Psoas muscle (tissue), 7 donors: ENCODE measurements at regions not wholly inside any gene's neighbourhood (a gene's known extent, or its start where the extent isn't known, plus 50 kb on each side); places are given as distances from the start of the nearest gene placed in this dataset.

Experiments
- ATAC-seq, 4 donors: fragments of 200-7000 bp; cut with Tn5 transposase; one replicate each; pipeline ENCODE4 v1.9.1; 2020; ENCODE audit warnings: moderate library complexity in 3 of 4, mild to moderate bottlenecking in 2 of 4
- DNase-seq, 2 donors: peaks; one replicate each; pipeline ENCODE4 v3.0.0-alpha.2; 2020
- H3K27ac ChIP-seq: fragments of 200-600 bp; one replicate; pipeline ENCODE4 v1.8.0; 2022
- H3K27me3 ChIP-seq, 3 donors: fragments of 200-600 bp in 1 of 3; one replicate each; pipeline versions ENCODE4 v1.6.1 to v1.8.0; 2013 to 2022; ENCODE audit warnings: low read length in 2 of 3, mild to moderate bottlenecking in 2 of 3, moderate library complexity in 1 of 3; ENCODE audit not compliant: insufficient read depth in 3 of 3
- H3K36me3 ChIP-seq, 2 donors: fragments of 200-600 bp in 1 of 2; one replicate each; pipeline versions ENCODE4 v1.6.1 to v1.8.0; 2013 to 2022; ENCODE audit warnings: low read depth in 1 of 2, mild to moderate bottlenecking in 1 of 2, moderate library complexity in 1 of 2; ENCODE audit not compliant: insufficient read depth in 1 of 2
- H3K4me1 ChIP-seq: fragments of 200-600 bp; one replicate; pipeline ENCODE4 v1.8.0; 2022
- H3K4me3 ChIP-seq: fragments of 200-600 bp; one replicate; pipeline ENCODE4 v1.8.0; 2022; ENCODE audit warnings: mild to moderate bottlenecking
- H3K9me3 ChIP-seq: fragments of 200-600 bp; one replicate; pipeline ENCODE4 v1.8.0; 2022
- CTCF ChIP-seq: fragments of 200-600 bp; IDR thresholded peaks from one replicate; pipeline ENCODE4 v1.8.0; 2022; ENCODE audit warnings: antibody characterized with exemption
- WGBS, 3 donors: extraction: QIAGEN DNeasy Blood & Tissue Kit; methylation state at CpG; one replicate each; pipeline versions ENCODE4 v1.1.6 to v1.1.7; 2013; 5-methylcytosine and 5-hydroxymethylcytosine counted together
- intact Hi-C, 2 donors: fragments of 100-400 bp; cut with DNase I; formaldehyde crosslinking; loops; one replicate each; pipeline versions ENCODE4 v1.11.0 to v1.14.2; 2022
- donor health status: healthy with polysubstance abuse.
- donor health status: DM: no; HTN: no; CAD: no; lungs with moderate emphysema.
- donor health status: Bipolar disorder and iron deficiency.
- donor health status: healthy.
- donor health status: DM: yes; HTN: yes; CAD: no.
- donor health status: DM: no; HTN: no; CAD: no.
- donor health status: DM: yes; HTN: yes; CAD: no.

DNA sequence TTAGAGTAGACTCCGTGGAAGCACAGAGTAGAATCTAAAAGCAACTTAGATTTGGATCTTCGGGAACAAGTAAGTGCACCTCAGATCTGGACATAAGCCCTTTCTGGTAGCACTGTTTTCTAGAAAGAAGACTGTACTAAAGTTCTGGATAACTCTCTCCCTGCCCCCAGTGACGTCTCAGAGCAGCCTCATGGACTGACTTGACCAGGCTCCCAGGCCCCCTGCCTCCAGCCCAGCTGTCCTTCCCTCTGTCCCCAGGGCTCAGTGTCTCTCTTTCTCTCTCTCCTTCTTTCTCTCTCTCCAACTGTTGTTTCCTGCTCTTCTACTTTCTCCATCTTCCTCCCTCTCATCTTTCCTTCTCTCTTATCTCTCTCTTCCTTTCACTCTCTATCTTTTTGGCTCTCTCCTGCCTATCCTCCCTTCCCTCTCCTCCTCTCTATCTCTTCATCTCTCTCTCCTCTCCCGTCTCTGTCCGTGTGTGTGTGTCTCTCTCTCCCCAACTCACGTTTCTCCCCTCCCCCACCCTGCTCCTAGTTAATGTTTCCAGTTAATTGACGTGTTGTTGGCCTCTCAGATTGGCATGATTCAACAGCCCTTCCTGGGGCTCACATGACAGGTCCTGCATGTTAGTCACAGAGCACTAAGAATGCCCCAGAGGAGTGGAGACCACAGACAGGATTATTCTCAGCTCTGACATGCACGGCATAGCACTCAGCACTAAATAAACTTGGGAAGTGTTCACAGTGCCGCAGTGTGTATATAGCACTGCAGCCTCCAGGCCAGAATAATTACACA is 180.4 kb upstream of the FOXQ1 start:
- Histone ChIP-seq H3K27me3 (no peaks in the 10 kb centered on the region), H3K9me3 (no peaks in the 10 kb centered on the region), H3K4me3 (no peak overlapping the region), H3K27ac (peak overlapping the region; percentile 20), H3K4me1 (no peaks in the 10 kb centered on the region), H3K36me3 (no peaks in the 10 kb centered on the region)
- TF ChIP-seq CTCF, result no peak
- intact Hi-C loops, result no loop called here
- peak in 3 of 4 donors; percentile 27 to 58 (median 37) for ATAC-seq
- 38 to 47% (median 42%) methylated on average over 9 of the region's 9 CpGs for WGBS, 3 donors
- no peak for DNase-seq

DNA sequence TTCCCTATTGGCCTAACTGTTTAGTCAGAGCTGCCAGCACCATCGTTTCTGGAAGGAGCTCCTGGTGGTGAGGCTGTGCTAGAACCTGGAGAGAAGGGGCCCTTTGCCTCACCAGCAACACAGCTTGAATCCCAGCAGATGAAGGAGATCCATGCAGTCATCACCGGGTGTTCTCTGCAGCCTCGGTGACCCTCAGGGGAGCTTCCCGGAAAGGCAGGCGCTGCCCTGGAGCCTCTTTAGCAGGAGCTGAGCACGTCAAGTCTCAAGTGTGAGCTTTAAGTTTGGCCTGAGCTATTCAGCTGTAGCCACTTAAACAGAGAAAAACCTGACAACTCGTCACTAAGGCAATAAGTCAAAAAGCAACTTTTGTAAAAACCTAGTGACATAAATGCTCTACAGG is 181.2 kb upstream of the FOXQ1 start:
- ATAC-seq (peak in 1 of 4 donors; percentile 37), DNase-seq (peak in 1 of 2 donors; percentile 70)
- H3K4me1 ChIP-seq, result no peaks in the 10 kb centered on the region
- intact Hi-C loops, result no loop called here
- WGBS, 3 donors, result 63 to 68% (median 68%) methylated on average over 7 of the region's 7 CpGs
- no peak overlapping the region for H3K27ac ChIP-seq
- no peak overlapping the region for H3K4me3 ChIP-seq
- TF ChIP-seq CTCF, result no peak
- H3K9me3 ChIP-seq, result no peaks in the 10 kb centered on the region
- H3K27me3 ChIP-seq, result no peaks in the 10 kb centered on the region
- no peaks in the 10 kb centered on the region for H3K36me3 ChIP-seq

DNA sequence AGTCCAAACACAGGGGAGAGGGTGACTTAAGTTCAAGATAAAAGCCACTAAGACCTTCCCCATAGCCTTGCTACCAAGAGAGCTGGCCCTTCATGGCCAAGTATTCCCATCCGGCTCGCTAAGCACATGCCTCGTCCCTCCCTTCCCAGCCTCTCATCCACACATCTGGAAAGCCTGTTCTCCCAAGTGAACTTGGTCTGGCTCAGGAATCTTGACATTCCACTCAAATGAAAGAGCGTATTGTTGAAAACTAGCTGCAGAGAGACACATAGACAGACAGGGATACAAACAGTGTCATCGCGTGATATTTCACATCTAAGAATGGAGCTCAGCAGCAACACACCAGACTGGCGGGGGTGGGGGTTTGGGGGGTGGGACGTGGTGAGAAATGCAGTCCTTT is 182.8 kb upstream of the FOXQ1 start:
- WGBS, 3 donors, result 31 to 42% (median 32%) methylated on average over 8 of the region's 8 CpGs
- ATAC-seq, result peak in 1 of 4 donors; percentile 56
- Histone ChIP-seq H3K27me3 (no peaks in the 10 kb centered on the region), H3K27ac (no peak overlapping the region), H3K9me3 (no peaks in the 10 kb centered on the region), H3K4me1 (no peaks in the 10 kb centered on the region), H3K36me3 (no peaks in the 10 kb centered on the region), H3K4me3 (no peak overlapping the region)
- no peak for DNase-seq
- TF ChIP-seq CTCF, result no peak
- intact Hi-C loops, result loop anchor here in 1 of 2 donors (10.0 kb wide), 1 partner anchor 186 kb away; the partner anchor contains the start of gene FOXQ1

- H3K27me3 ChIP-seq, result peaks cover 0 to 1% (median 0%) of the 10 kb centered on the region in 3 donors
- H3K4me3 ChIP-seq, result no peak overlapping the region
- no peaks in the 10 kb centered on the region for H3K4me1 ChIP-seq
- H3K27ac ChIP-seq, result no peak overlapping the region
- no peak for DNase-seq
- no peaks in the 10 kb centered on the region for H3K36me3 ChIP-seq
- intact Hi-C loops, result loop anchor here in 1 of 2 donors (10.0 kb wide), 1 partner anchor 187 kb away; the partner anchor contains the start of gene FOXQ1
- no peaks in the 10 kb centered on the region for H3K9me3 ChIP-seq
- no peak for ATAC-seq
- 64 to 77% (median 76%) methylated on average over 12 of the region's 12 CpGs for WGBS, 3 donors
- no peak for TF ChIP-seq CTCF
Measured at GRCh38 chr6:1127597-1128288, 184.2 kb upstream of the FOXQ1 start.
